ENCODE measurements at regions not wholly inside any gene's neighbourhood (a gene's known extent, or its start where the extent isn't known, plus 50 kb on each side); places are given as distances from the start of the nearest gene placed in this dataset.

GRCh38 chr2:118443596-118443995, 355.3 kb downstream of the INSIG2 start:
- Histone ChIP-seq H3K4me1 (ENCODE audit: control insufficient read depth in 2 of 2, insufficient read depth in 2 of 2, low read length in 2 of 2) (no peaks in the 10 kb centered on the region), H3K9me3 (ENCODE audit: control insufficient read depth in 2 of 3, low read length in 3 of 3) (no peaks in the 10 kb centered on the region), H3K4me3 (ENCODE audit: low read length) (no peak overlapping the region), H3K27ac (ENCODE audit: low read depth, low read length) (no peak overlapping the region), H3K36me3 (ENCODE audit: control insufficient read depth in 2 of 3, insufficient read depth in 3 of 3, low read length in 3 of 3) (no peaks in the 10 kb centered on the region), H3K27me3 (ENCODE audit: control insufficient read depth in 2 of 2, insufficient read depth in 2 of 2, low read length in 2 of 2) (no peaks in the 10 kb centered on the region)
- peaks cover 0 to 22% (median 6%) of the 10 kb centered on the region in 5 donors for H3K27me3 Mint-ChIP-seq
- DNase-seq (no peak), ATAC-seq (no peak)
- ChIA-PET POLR2A (no interaction called here), CTCF (no interaction called here)
- no peaks in the 10 kb centered on the region for H3K4me1 Mint-ChIP-seq
- intact Hi-C loops (cut with micrococcal nuclease): no loop called here
- peaks cover 0 to 3% (median 0%) of the 10 kb centered on the region in 11 donors for H3K9me3 Mint-ChIP-seq
- no peak overlapping the region for H3K27ac Mint-ChIP-seq
- H3K4me3 Mint-ChIP-seq: no peak overlapping the region
- no peaks in the 10 kb centered on the region for H3K36me3 Mint-ChIP-seq

DNA sequence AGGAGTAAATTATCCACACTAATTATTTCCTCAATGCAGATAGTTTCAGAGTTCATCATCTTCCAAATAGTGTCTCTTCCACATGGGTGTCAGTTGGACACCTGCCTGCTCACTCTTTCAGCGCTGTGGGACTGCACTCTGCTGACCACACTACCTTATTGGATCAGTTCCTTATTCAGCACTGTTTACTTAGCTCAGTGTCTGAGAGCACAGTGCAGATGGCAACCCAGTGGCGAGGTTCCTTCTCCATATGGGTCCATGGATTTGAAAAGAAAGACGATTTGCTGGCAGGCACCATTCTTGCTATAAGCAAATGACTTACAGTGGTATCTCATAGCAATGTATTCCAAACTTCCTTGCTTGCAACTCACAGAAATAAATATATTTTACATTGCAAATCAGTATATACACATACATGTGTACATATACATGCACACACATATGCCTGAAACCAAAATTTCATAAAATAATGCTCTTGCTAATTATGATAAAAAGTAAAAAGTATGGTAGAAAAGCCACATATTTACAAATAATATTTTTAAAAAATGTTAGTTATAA, 354.8 kb downstream of the INSIG2 start:
- ChIA-PET CTCF (no interaction called here), POLR2A (no interaction called here)
- Mint-ChIP-seq H3K27ac (no peak overlapping the region), H3K27me3 (peaks cover 0 to 20% (median 1%) of the 10 kb centered on the region in 5 donors), H3K4me1 (no peaks in the 10 kb centered on the region), H3K9me3 (peaks cover 0 to 3% (median 0%) of the 10 kb centered on the region in 11 donors), H3K4me3 (no peak overlapping the region), H3K36me3 (no peaks in the 10 kb centered on the region)
- Histone ChIP-seq H3K27me3 (ENCODE audit: control insufficient read depth in 2 of 2, insufficient read depth in 2 of 2, low read length in 2 of 2) (no peaks in the 10 kb centered on the region), H3K4me1 (ENCODE audit: control insufficient read depth in 2 of 2, insufficient read depth in 2 of 2, low read length in 2 of 2) (no peaks in the 10 kb centered on the region), H3K4me3 (ENCODE audit: low read length) (no peak overlapping the region), H3K27ac (ENCODE audit: low read depth, low read length) (no peak overlapping the region), H3K36me3 (ENCODE audit: control insufficient read depth in 2 of 3, insufficient read depth in 3 of 3, low read length in 3 of 3) (no peaks in the 10 kb centered on the region), H3K9me3 (ENCODE audit: control insufficient read depth in 2 of 3, low read length in 3 of 3) (no peaks in the 10 kb centered on the region)
- no peak for DNase-seq
- no peak for ATAC-seq
- intact Hi-C loops (cut with micrococcal nuclease): no loop called here

DNA sequence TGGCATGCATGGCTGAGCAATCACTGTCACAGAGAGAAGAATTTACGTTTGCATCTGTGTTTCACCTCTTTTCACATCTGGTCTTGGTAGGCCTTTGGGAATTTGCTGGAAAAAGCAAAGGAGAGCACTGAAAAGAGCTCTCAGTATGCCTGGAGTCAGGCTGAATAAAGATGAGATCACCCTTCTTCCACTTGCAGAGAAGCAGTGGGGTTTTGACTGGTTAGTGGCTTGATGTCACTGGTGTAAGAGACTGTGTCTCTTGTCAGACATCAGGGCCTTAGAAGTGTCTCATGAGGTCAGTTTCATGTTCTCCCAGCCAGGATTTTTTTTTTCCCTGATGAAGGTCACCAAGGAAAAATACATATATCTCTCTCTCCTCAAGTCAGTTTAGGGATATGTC, 353.8 kb downstream of the INSIG2 start:
- H3K9me3 ChIP-seq (ENCODE audit: control insufficient read depth in 2 of 3, low read length in 3 of 3): no peaks in the 10 kb centered on the region
- H3K27me3 ChIP-seq (ENCODE audit: control insufficient read depth in 2 of 2, insufficient read depth in 2 of 2, low read length in 2 of 2): no peaks in the 10 kb centered on the region
- H3K4me1 Mint-ChIP-seq: no peaks in the 10 kb centered on the region
- no peak overlapping the region for H3K4me3 ChIP-seq (ENCODE audit: low read length)
- peaks cover 0 to 3% (median 0%) of the 10 kb centered on the region in 11 donors for H3K9me3 Mint-ChIP-seq
- no peak overlapping the region for H3K27ac ChIP-seq (ENCODE audit: low read depth, low read length)
- no peak overlapping the region for H3K4me3 Mint-ChIP-seq
- H3K27me3 Mint-ChIP-seq: peaks cover 0 to 20% (median 0%) of the 10 kb centered on the region in 5 donors
- ATAC-seq (no peak), DNase-seq (no peak)
- CTCF ChIA-PET: no interaction called here
- H3K36me3 ChIP-seq (ENCODE audit: control insufficient read depth in 2 of 3, insufficient read depth in 3 of 3, low read length in 3 of 3): no peaks in the 10 kb centered on the region
- no peaks in the 10 kb centered on the region for H3K36me3 Mint-ChIP-seq
- intact Hi-C loops (cut with micrococcal nuclease): no loop called here
- H3K4me1 ChIP-seq (ENCODE audit: control insufficient read depth in 2 of 2, insufficient read depth in 2 of 2, low read length in 2 of 2): no peaks in the 10 kb centered on the region
- POLR2A ChIA-PET: no interaction called here
- H3K27ac Mint-ChIP-seq: no peak overlapping the region

DNA sequence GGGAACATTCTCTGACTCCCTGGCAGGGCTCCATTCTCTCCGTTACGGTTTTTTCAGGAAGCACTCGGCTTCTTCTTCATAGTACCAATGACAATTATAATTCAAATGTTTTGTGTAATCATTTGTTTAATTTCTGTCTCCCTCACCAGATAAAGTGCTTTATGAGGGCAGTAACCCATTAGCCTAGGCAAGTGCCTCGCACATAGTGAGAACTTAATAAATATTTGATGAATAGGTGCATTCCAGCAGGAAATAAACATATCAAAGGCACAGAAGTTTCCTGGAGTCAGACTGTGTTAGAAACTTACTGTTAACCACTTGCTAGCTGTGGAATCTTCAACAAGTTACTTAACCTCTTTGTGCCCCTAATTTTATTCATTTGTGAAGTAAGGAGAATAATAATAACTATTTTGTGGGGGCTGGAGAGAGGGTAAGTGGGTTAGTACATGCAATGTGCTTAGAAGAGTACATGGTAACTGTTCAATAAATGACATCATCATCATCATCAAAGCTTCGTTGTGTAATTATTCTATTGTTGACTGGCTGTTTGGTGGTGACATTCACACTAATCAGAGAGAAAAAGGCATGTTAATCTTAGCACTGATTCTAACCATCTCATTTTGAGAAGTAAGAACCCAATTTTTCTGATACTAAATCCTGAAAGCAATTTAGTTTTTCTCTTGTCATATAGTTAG, 352.3 kb downstream of the INSIG2 start:
- no peaks in the 10 kb centered on the region for H3K9me3 ChIP-seq (ENCODE audit: control insufficient read depth in 2 of 3, low read length in 3 of 3)
- H3K4me1 Mint-ChIP-seq: no peaks in the 10 kb centered on the region
- H3K4me1 ChIP-seq (ENCODE audit: control insufficient read depth in 2 of 2, insufficient read depth in 2 of 2, low read length in 2 of 2): no peaks in the 10 kb centered on the region
- POLR2A ChIA-PET: no interaction called here
- H3K36me3 ChIP-seq (ENCODE audit: control insufficient read depth in 2 of 3, insufficient read depth in 3 of 3, low read length in 3 of 3): no peaks in the 10 kb centered on the region
- H3K4me3 Mint-ChIP-seq: no peak overlapping the region
- no peak for ATAC-seq
- peaks cover 0 to 3% (median 0%) of the 10 kb centered on the region in 11 donors for H3K9me3 Mint-ChIP-seq
- H3K27ac ChIP-seq (ENCODE audit: low read depth, low read length): no peak overlapping the region
- no peaks in the 10 kb centered on the region for H3K36me3 Mint-ChIP-seq
- DNase-seq: no peak
- peaks cover 0 to 24% (median 1%) of the 10 kb centered on the region in 5 donors for H3K27me3 Mint-ChIP-seq
- intact Hi-C loops (cut with micrococcal nuclease): no loop called here
- no peak overlapping the region for H3K27ac Mint-ChIP-seq
- no peak overlapping the region for H3K4me3 ChIP-seq (ENCODE audit: low read length)
- CTCF ChIA-PET: no interaction called here
- no peaks in the 10 kb centered on the region for H3K27me3 ChIP-seq (ENCODE audit: control insufficient read depth in 2 of 2, insufficient read depth in 2 of 2, low read length in 2 of 2)

DNA sequence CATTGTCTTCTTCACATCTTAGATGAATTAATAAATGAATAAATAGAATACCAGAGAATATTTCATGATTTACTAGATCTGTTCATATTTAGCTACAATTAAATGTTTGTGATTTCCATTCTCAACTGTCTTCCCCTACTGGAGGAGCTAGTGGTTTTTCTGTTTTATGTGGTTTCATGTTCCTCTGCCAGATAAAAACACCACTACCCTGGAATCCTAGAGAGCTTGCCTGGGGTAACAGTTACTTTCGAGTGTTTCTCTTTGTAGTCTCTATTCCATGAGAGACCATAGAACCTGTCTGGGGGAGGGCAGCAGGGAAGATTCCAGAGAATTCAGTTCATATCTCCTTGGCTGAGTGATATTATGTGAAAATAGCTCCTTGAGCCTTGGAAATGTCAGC, 349.2 kb downstream of the INSIG2 start:
- Histone ChIP-seq H3K9me3 (ENCODE audit: control insufficient read depth in 2 of 3, low read length in 3 of 3) (no peaks in the 10 kb centered on the region), H3K36me3 (ENCODE audit: control insufficient read depth in 2 of 3, insufficient read depth in 3 of 3, low read length in 3 of 3) (no peaks in the 10 kb centered on the region), H3K4me3 (ENCODE audit: low read length) (no peak overlapping the region), H3K27ac (ENCODE audit: low read depth, low read length) (no peak overlapping the region), H3K27me3 (ENCODE audit: control insufficient read depth in 2 of 2, insufficient read depth in 2 of 2, low read length in 2 of 2) (no peaks in the 10 kb centered on the region), H3K4me1 (ENCODE audit: control insufficient read depth in 2 of 2, insufficient read depth in 2 of 2, low read length in 2 of 2) (no peaks in the 10 kb centered on the region)
- CTCF ChIA-PET: no interaction called here
- H3K4me3 Mint-ChIP-seq: no peak overlapping the region
- no peaks in the 10 kb centered on the region for H3K36me3 Mint-ChIP-seq
- no peaks in the 10 kb centered on the region for H3K4me1 Mint-ChIP-seq
- DNase-seq (no peak), ATAC-seq (no peak)
- peaks cover 0 to 3% (median 0%) of the 10 kb centered on the region in 11 donors for H3K9me3 Mint-ChIP-seq
- POLR2A ChIA-PET: no interaction called here
- no peak overlapping the region for H3K27ac Mint-ChIP-seq
- peaks cover 0 to 28% (median 14%) of the 10 kb centered on the region in 5 donors for H3K27me3 Mint-ChIP-seq
- intact Hi-C loops (cut with micrococcal nuclease): no loop called here

DNA sequence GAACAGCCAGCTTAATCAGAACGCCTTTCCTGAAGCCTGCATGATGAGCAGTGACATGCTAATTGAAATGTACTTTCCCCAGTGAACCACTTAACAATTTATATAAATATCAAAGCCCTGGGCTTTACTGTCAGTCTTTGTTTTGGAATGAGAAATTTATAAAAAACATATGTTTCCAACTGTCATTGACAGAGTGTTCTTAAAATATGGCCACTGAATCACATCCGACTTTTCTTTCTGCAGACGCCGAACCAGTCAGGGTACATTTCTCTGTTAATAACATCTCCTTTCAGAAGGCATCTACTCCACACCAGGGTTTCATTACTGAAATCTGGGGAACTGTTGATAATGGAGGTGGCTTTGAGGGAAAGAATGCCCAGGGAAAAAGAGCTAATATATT, 343.7 kb downstream of the INSIG2 start:
- Histone ChIP-seq H3K4me1 (ENCODE audit: control insufficient read depth in 2 of 2, insufficient read depth in 2 of 2, low read length in 2 of 2) (no peaks in the 10 kb centered on the region), H3K9me3 (ENCODE audit: control insufficient read depth in 2 of 3, low read length in 3 of 3) (no peaks in the 10 kb centered on the region), H3K27me3 (ENCODE audit: control insufficient read depth in 2 of 2, insufficient read depth in 2 of 2, low read length in 2 of 2) (no peaks in the 10 kb centered on the region), H3K36me3 (ENCODE audit: control insufficient read depth in 2 of 3, insufficient read depth in 3 of 3, low read length in 3 of 3) (no peaks in the 10 kb centered on the region), H3K27ac (ENCODE audit: low read depth, low read length) (no peak overlapping the region), H3K4me3 (ENCODE audit: low read length) (no peak overlapping the region)
- Mint-ChIP-seq H3K4me1 (no peaks in the 10 kb centered on the region), H3K4me3 (no peak overlapping the region), H3K27me3 (peaks cover 0 to 41% (median 20%) of the 10 kb centered on the region in 5 donors), H3K36me3 (no peaks in the 10 kb centered on the region), H3K9me3 (peaks cover 0 to 12% (median 0%) of the 10 kb centered on the region in 11 donors), H3K27ac (no peak overlapping the region)
- ChIA-PET POLR2A (no interaction called here), CTCF (interaction anchor here (0.8 kb wide), 1 partner anchor 8 kb away, joined by 3 read pairs; no protein-coding TSS in a partner anchor)
- ATAC-seq: no peak
- DNase-seq: no peak
- intact Hi-C loops (cut with micrococcal nuclease): no loop called here

GRCh38 chr2:118431586-118431985, 343.3 kb downstream of the INSIG2 start:
- DNase-seq (no peak), ATAC-seq (no peak)
- ChIA-PET POLR2A (no interaction called here), CTCF (interaction anchor here (0.8 kb wide), 1 partner anchor 8 kb away, joined by 3 read pairs; no protein-coding TSS in a partner anchor)
- Histone ChIP-seq H3K27me3 (ENCODE audit: control insufficient read depth in 2 of 2, insufficient read depth in 2 of 2, low read length in 2 of 2) (no peaks in the 10 kb centered on the region), H3K4me1 (ENCODE audit: control insufficient read depth in 2 of 2, insufficient read depth in 2 of 2, low read length in 2 of 2) (no peaks in the 10 kb centered on the region), H3K9me3 (ENCODE audit: control insufficient read depth in 2 of 3, low read length in 3 of 3) (no peaks in the 10 kb centered on the region), H3K4me3 (ENCODE audit: low read length) (no peak overlapping the region), H3K36me3 (ENCODE audit: control insufficient read depth in 2 of 3, insufficient read depth in 3 of 3, low read length in 3 of 3) (no peaks in the 10 kb centered on the region), H3K27ac (ENCODE audit: low read depth, low read length) (no peak overlapping the region)
- H3K36me3 Mint-ChIP-seq: no peaks in the 10 kb centered on the region
- no peaks in the 10 kb centered on the region for H3K4me1 Mint-ChIP-seq
- intact Hi-C loops (cut with micrococcal nuclease): no loop called here
- H3K4me3 Mint-ChIP-seq: no peak overlapping the region
- H3K27me3 Mint-ChIP-seq: peaks cover 0 to 41% (median 20%) of the 10 kb centered on the region in 5 donors
- peaks cover 0 to 12% (median 0%) of the 10 kb centered on the region in 11 donors for H3K9me3 Mint-ChIP-seq
- no peak overlapping the region for H3K27ac Mint-ChIP-seq

Measured in naive thymus-derived CD4-positive, alpha-beta T cell (primary cell).